Esophagus squamous epithelium (tissue), 4 donors: ENCODE measurements at regions not wholly inside any gene's neighbourhood (a gene's known extent, or its start where the extent isn't known, plus 50 kb on each side); places are given as distances from the start of the nearest gene placed in this dataset.

ENCODE experiments used
- POLR2A ChIP-seq, 4 donors: fragments of 450-650 bp; IDR thresholded peaks; one replicate each; pipeline ENCODE4 v1.6.1; 2017; ENCODE audit warnings: antibody characterized with exemption in 4 of 4, mild to moderate bottlenecking in 4 of 4, moderate library complexity in 3 of 4
- TF ChIP-seq, protein P1 (sequence below), 6 experiments: fragments of 450-650 bp in 4 of 6; fragments of 200-600 bp in 2 of 6; sonication (generic) in 2 of 6; IDR thresholded peaks; one replicate each; pipeline ENCODE4 v1.5.1; 2016 to 2019; ENCODE audit warnings: antibody characterized with exemption in 6 of 6, mild to moderate bottlenecking in 4 of 6, moderate library complexity in 4 of 6

DNA sequence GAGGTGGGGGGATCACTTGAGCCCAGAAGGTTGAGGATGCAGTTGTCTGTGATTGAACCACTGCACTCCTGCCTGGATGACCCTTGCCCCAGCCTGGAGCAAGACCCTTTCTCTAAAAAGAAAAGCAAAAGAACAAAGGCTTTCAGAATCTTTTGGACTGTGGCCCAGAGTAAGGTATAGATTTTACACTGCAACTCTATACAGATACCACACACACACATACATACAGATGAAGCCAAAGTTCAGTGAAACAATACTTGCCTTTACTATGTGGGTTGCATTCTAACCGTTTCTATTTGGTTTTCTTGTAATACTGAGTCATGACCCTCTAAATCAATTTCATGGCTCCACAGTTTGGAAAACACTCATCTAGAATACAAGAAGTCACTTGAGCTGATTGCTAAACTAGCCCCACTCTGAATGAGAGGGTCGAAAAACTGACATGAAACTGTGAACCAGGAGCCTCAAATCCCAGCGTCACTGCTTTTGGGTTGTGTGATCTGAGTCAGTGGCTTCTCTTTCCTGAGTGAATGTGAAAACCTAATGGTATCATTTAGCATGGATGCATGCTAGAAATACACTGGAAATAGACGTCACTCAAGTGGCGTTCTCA lies 756.1 kb downstream of the UQCRFS1 start:
- TF ChIP-seq, protein P1, sequence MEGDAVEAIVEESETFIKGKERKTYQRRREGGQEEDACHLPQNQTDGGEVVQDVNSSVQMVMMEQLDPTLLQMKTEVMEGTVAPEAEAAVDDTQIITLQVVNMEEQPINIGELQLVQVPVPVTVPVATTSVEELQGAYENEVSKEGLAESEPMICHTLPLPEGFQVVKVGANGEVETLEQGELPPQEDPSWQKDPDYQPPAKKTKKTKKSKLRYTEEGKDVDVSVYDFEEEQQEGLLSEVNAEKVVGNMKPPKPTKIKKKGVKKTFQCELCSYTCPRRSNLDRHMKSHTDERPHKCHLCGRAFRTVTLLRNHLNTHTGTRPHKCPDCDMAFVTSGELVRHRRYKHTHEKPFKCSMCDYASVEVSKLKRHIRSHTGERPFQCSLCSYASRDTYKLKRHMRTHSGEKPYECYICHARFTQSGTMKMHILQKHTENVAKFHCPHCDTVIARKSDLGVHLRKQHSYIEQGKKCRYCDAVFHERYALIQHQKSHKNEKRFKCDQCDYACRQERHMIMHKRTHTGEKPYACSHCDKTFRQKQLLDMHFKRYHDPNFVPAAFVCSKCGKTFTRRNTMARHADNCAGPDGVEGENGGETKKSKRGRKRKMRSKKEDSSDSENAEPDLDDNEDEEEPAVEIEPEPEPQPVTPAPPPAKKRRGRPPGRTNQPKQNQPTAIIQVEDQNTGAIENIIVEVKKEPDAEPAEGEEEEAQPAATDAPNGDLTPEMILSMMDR (IDR thresholded peaks at IDR 0.05), result no peak
- TF ChIP-seq POLR2A (IDR thresholded peaks at IDR 0.05), result no peak
